Uterus (tissue), 2 donors: ENCODE measurements at regions not wholly inside any gene's neighbourhood (a gene's known extent, or its start where the extent isn't known, plus 50 kb on each side); places are given as distances from the start of the nearest gene placed in this dataset.
"Not testable (repeated sequence)": the region's sequence is repeated elsewhere in the genome, so short reads cannot be mapped to it uniquely, and the experiment has no call there.

Experiments
- CTCF ChIP-seq, 4 experiments: fragments of 200-600 bp in 2 of 4; fragments of 450-650 bp in 2 of 4; sonication (generic) in 2 of 4; IDR thresholded peaks; one replicate each; pipeline ENCODE4 v1.5.1; 2016 to 2019; ENCODE audit warnings: antibody characterized with exemption in 4 of 4, mild to moderate bottlenecking in 2 of 4, moderate library complexity in 1 of 4
- POLR2A ChIP-seq, 2 donors: fragments of 450-650 bp; IDR thresholded peaks; one replicate each; pipeline ENCODE4 v1.6.1; 2016; ENCODE audit warnings: antibody characterized with exemption in 2 of 2, mild to moderate bottlenecking in 1 of 2, moderate library complexity in 1 of 2

GRCh38 chr1:157423764-157424163, 128.6 kb downstream of the FCRL5 start:
- TF ChIP-seq CTCF, POLR2A (IDR thresholded peaks at IDR 0.05): not testable (repeated sequence)
